AG04449 (cell line): ENCODE measurements at regions not wholly inside any gene's neighbourhood (a gene's known extent, or its start where the extent isn't known, plus 50 kb on each side); places are given as distances from the start of the nearest gene placed in this dataset.

ENCODE experiments used
- CTCF ChIA-PET: fragments of 350-600 bp; formaldehyde crosslinking; extraction: SDS; loops from one replicate; lab custom pipeline; 2021; ENCODE audit warnings: antibody characterized with exemption; lab: Yijun Ruan, JAX
- POLR2A ChIA-PET: fragments of 400-600, 350-600 bp; formaldehyde crosslinking; extraction: SDS; loops from one replicate; lab custom pipeline; 2020; ENCODE audit warnings: antibody characterized with exemption, inconsistent platforms; lab: Yijun Ruan, JAX
- DNase-seq: peaks from one replicate; pipeline ENCODE4 v3.0.0-alpha.2; 2010; ENCODE audit warnings: low read depth, low spot score
- H3K4me3 ChIP-seq: 2 replicates; pipeline ENCODE4 v1.5.1; 2011; ENCODE audit warnings: low read depth, mild to moderate bottlenecking, control low read depth, low read length
- CTCF ChIP-seq: IDR thresholded peaks from one replicate; pipeline ENCODE4 v1.5.1; 2011; ENCODE audit warnings: mild to moderate bottlenecking, moderate library complexity, low read length, control low read depth, inconsistent platforms; ENCODE audit not compliant: insufficient read depth; ENCODE audit errors: missing control alignments

DNA sequence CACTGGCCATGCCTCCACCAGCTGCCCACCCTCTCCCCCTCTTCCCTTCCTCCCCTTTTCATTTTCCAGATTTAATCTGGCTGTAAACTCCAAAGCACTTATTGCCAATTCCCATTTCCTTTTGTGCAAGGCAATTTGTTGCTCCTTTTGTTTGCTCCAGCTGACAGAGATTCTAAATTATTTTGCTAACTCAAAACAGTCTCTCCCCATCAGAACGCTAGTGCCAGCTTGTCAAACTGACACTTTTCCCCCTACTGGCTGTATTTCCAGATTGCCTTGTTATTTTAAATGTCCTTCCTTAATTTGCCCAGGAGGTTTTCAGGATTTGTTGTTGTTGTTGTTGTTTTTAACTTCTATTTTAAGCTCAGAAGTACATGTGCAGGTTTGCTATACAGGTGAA lies 57.0 kb upstream of the PAK1 start:
- no peak for DNase-seq
- no peak overlapping the region for H3K4me3 ChIP-seq
- TF ChIP-seq CTCF = no peak
- ChIA-PET CTCF (interaction anchor here (0.9 to 1.2 kb wide), 2 partner anchors 17 to 405 kb away, joined by 3 to 4 read pairs; no protein-coding TSS in a partner anchor), POLR2A (no interaction called here)

DNA sequence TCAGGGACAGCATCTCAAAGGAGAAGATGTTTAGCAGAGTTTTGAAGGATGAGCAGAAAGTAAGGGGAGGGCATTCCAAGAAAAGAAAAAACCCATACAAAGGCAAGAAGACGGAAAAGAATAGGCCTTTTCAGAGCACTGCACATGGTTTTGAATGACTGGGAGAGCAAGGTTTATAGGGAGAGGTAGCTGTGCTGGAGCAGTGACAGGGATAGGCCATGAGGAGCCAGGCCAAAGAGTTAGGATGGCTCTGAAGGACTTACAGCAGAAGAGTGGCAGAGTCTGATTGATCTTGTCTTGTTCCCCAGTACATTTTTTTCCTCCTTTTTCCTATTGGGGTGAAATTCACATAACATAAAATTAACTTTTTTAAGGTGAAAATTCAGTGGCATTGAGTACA lies 55.8 kb upstream of the PAK1 start:
- POLR2A ChIA-PET = no interaction called here
- no peak for TF ChIP-seq CTCF
- no peak for DNase-seq
- no peak overlapping the region for H3K4me3 ChIP-seq
- CTCF ChIA-PET = interaction anchor here (2.2 kb wide), 1 partner anchor 19 kb away, joined by 8 read pairs; no protein-coding TSS in a partner anchor

- ChIA-PET CTCF (interaction anchor here (0.8 to 1.9 kb wide), 3 partner anchors 18 to 330 kb away, joined by 3 to 5 read pairs (median 3); no protein-coding TSS in a partner anchor), POLR2A (no interaction called here)
- H3K4me3 ChIP-seq = no peak overlapping the region
- no peak for DNase-seq
- no peak for TF ChIP-seq CTCF
These were observed 51.7 kb upstream of the PAK1 start for GRCh38 chr11:77525455-77526091.

DNA sequence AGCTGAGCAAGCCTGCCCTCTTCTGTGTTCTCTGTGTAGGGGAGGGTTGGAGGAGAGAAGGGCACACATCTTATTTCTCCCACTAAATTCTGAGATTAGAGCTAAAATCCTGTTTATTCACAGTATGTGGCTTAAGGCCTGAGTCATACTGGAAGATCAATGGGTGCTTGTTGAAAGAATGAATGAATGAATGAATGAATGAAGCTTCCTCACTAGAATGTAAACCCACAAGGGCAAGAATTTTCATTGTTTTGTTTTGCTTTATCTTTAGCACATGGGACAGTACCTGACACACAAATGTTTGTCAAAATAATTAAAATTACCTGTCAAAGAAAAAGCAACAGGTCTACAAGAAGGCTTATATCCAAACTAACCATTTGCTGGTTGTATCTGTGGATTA lies 50.6 kb upstream of the PAK1 start:
- CTCF ChIA-PET = interaction anchor here (1.2 to 3.4 kb wide), 3 partner anchors 17 to 329 kb away, joined by 3 to 13 read pairs (median 5); no protein-coding TSS in a partner anchor
- no peak for DNase-seq
- POLR2A ChIA-PET = no interaction called here
- H3K4me3 ChIP-seq = no peak overlapping the region
- TF ChIP-seq CTCF = no peak

DNA sequence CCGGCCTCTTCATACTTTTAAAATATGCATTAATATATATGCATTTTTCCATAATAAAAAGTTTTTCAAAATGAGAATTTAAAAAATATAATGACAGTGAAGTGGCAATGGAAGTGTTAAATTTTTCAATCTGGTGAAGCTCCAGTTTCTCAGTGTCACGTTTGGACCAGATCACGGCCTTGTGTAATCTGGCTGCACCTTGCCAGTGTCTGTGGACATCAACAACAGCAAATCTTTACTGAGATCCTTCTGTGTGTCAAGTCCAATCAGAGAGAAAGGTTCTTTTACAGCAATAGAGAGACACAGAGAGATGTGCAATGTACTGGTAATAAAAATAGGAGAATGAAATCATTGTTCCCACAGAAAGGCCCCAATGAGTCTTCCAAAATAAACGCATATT lies 49.8 kb upstream of the PAK1 start:
- no peak overlapping the region for H3K4me3 ChIP-seq
- ChIA-PET CTCF (interaction anchor here (0.9 to 3.4 kb wide), 3 partner anchors 25 to 396 kb away, joined by 3 to 13 read pairs (median 5); no protein-coding TSS in a partner anchor), POLR2A (no interaction called here)
- no peak for DNase-seq
- TF ChIP-seq CTCF = no peak
